ENCODE measurements at regions not wholly inside any gene's neighbourhood (a gene's known extent, or its start where the extent isn't known, plus 50 kb on each side); places are given as distances from the start of the nearest gene placed in this dataset.

- no peak for DNase-seq (ENCODE audit: low spot score)
Measured at GRCh38 chr4:138858419-138858818, 157.2 kb upstream of the NOCT start.

GRCh38 chr4:138857416-138857815, 158.2 kb upstream of the NOCT start:
- no peak for DNase-seq (ENCODE audit: low spot score)

GRCh38 chr4:138852681-138853080, 162.9 kb upstream of the NOCT start:
- DNase-seq (ENCODE audit: low spot score) = no peak

GRCh38 chr4:138851391-138852335, 163.9 kb upstream of the NOCT start:
- no peak for DNase-seq (ENCODE audit: low spot score)

DNA sequence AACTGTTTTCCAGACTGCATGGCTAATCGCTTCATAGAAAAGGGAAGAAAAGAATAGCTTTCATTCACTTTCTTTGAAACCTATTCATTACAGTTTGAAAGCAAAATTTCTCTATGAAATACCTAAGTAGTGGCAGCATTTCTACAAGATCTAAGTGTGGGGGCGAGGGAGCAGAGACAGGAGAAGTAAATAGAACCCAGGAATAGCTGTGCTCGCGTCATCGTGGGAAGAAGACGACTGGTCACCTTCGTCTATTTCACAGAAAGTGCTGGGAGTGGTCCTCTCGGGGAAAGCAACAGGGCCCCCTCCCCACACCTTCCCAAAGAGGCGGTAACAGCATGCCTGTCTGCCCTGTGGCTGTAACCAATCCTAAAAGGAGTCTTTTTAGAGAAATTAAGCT, 169.9 kb upstream of the NOCT start:
- no peak for DNase-seq (ENCODE audit: low spot score)

- DNase-seq (ENCODE audit: low spot score) = no peak
Measured at GRCh38 chr4:138845054-138845453, 170.5 kb upstream of the NOCT start.

- DNase-seq (ENCODE audit: low spot score) = no peak
Measured at GRCh38 chr4:138843616-138844015, 172.0 kb upstream of the NOCT start.

- DNase-seq (ENCODE audit: low spot score) = no peak
Measured at GRCh38 chr4:138841343-138841742, 174.2 kb upstream of the NOCT start.

DNA sequence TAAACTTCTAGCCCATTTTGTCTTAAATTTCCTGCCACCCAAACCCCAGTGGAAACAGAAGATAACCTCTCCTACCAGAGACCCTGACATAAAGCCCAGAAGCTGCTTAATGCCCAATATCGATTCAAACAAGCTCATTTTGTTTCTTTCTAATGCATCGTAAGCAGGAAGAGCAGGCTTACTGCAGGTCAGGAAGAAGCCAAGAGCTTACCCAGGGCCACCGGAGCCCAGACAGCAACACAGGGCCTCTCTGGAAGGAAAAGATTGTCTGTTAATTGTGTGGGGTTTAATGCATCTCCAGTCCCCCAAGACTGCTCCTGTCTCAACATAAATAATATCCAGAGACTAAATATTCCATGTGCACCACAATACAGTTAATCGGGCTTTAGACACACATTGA, 177.3 kb upstream of the NOCT start:
- no peak for DNase-seq (ENCODE audit: low spot score)

DNA sequence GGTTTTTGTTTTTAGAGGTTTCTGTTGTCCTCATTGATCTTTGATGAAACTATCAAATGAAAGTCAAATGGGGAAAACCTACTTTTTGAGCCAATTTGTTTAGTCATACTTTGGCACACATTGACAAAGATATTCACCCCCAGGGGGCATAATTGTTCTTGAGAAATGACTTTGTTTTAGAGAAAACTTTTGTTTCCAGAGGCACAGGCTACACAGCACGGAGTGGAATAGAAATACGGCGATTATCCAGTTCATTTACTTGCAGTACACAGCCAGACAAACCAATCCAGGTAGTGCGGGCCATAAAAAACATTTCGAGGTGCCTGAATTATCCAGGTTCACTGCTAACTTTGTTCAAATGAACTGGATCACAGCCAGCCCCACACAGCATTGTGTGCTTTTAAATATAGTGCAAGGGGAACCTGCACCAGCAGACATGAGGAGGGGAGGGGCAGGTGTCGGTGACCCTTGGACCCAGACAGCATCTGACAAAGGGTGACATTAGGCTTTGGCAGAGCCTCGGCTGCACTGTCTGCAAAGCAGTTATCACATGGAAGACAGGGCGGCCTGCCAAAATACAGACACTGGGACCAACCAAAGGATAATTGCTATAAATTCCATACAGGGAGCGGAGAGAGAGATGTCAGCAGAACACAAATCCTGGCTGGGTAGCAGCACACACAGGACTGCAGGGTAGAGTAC, 179.6 kb upstream of the NOCT start:
- no peak for DNase-seq (ENCODE audit: low spot score)

GRCh38 chr4:138833974-138834373, 181.6 kb upstream of the NOCT start:
- no peak for DNase-seq (ENCODE audit: low spot score)

DNA sequence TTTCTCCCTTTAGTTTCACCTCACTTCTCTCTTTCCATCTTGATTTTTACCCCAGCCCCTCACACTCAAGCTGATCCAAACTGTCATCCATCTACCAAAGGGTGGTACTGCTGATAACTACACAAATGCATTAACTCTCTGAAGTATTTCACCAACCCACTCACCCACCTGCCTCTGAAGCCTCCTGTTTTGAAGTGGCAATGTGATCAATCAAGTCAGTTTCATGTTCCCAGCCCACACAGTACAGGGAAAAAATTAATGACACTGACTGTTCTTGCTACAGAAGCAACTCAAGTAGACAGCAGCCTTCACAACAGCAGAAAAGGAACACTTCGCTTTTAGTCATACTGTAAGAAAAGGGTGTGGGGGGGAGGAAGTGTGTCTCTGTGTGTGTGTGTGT, 183.0 kb upstream of the NOCT start:
- DNase-seq (ENCODE audit: low spot score) = no peak

DNA sequence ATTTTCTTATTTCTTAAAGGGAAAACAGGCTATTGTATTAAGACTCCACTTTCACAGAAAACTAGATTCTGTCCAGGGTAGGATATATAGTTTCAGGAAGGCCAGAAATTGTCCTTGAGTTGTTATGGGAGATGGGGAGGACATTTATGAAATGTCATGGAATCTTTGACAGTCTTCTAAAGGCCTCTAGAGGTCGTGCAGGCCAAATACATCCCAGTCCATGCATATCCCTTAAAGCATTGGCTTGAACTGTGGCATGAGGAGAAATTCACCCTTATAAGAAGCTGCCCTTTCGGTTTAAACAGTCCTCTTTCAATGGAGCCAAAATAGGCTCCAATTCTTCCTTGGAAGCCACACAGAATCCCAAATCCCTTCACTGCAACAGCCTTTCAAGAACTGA, 183.6 kb upstream of the NOCT start:
- no peak for DNase-seq (ENCODE audit: low spot score)

DNA sequence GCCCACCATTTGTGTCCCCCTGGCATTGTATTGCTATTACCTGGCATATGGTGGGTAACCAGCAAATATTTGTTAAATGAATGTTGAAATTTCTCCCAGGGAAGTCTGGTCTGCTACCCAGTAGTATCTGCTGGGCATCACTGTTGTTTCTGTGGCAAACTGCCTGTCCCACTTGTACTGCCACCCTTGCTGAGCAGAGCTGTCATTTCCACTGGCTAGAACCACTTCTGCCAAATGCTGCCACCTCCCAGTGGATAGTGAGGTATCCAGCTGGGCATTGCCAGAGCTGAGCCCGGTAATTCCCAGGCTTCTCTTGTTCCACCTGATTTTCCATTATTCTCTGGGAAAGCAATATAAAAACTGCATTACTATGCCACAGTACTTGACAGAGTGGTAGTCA, 186.7 kb upstream of the NOCT start:
- DNase-seq (ENCODE audit: low spot score) = no peak

DNA sequence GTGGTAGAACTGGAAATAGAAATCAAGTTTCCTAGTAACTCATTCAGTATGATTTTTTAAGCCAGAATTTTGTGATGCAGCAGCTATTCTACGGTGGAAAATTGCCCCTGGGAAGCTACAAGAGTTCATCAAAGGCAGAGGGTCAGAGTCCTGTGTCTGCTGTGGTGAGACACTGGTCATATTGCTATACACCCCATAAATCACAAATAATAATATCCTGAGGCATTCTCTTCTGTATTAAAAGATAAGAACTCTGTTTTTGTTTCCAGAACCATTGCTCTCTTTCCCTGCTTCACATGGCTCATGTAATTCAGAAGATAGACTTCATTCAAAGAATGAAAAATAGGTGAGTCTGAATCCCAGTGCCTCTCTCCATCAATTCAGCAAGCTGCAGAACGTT, 188.8 kb upstream of the NOCT start:
- DNase-seq (ENCODE audit: low spot score) = no peak

- no peak for DNase-seq (ENCODE audit: low spot score)
Measured at GRCh38 chr4:138826322-138826721, 189.3 kb upstream of the NOCT start.

DNA sequence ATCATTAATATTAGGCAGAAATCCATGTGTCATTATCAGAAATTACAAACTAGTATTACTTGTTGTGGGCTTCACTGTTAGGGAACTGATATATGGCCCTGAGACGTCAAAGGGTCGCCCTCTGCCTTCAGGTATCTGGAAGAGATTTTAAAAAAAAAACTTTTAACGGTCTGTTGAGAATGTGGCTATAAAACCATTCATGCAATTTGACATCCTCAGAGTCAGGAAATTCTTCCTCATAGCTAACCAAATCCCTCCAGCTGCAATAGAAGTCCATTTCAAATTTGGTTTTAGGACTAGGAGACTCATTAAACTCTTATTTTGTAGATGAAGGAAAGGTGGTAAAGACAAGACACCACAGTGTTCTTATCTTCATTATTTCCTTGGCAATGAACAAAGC, 194.2 kb upstream of the NOCT start:
- no peak for DNase-seq (ENCODE audit: low spot score)

GRCh38 chr4:138816875-138817274, 198.7 kb upstream of the NOCT start:
- DNase-seq (ENCODE audit: low spot score) = no peak

- no peak for DNase-seq (ENCODE audit: low spot score)
Measured at GRCh38 chr4:138815811-138816210, 199.8 kb upstream of the NOCT start.

DNA sequence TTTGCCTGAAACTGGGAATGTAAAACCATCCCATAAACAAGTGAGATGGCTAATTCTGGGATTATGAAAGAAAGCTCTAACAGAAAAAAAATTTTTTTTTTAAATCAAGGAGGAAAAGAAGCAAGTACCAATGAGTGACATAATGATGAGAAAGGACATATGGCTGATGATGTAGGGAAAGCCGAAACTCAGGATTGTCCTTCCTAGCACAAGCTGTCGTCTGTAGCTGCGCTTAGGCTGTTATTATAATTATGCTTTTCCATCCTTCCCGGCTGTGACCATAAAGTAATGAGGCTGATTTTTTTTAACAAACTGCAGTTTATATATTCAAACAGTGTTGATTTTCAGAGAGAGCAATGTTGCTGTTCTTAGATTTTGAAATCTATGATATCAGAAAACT, 209.8 kb upstream of the NOCT start:
- no peak for DNase-seq (ENCODE audit: low spot score)

- DNase-seq (ENCODE audit: low spot score) = no peak
Measured at GRCh38 chr4:138804711-138805110, 210.9 kb upstream of the NOCT start.

GRCh38 chr4:138803051-138803450, 212.5 kb upstream of the NOCT start:
- no peak for DNase-seq (ENCODE audit: low spot score)

- DNase-seq (ENCODE audit: low spot score) = no peak
Measured at GRCh38 chr4:138802499-138802898, 213.1 kb upstream of the NOCT start.

DNA sequence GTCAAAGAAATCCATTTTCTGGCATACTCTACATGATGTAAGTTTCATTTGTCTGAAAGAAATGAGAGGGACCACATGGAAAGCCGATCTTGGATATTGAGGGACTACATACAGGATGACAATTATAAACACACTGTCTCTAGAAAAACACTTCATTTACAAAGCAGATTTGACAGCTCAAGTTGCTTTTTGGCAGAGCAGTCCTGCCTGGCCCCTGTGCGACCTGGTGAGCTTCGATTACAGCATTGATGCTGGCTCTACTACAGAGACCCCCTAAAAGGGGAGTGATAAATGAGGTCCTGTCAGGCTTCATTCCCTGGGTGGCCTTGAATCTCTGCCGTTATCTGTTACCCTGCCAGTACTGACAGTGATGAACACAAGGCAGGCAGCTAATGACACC, 215.2 kb upstream of the NOCT start:
- no peak for DNase-seq (ENCODE audit: low spot score)
